ENCODE measurements at regions not wholly inside any gene's neighbourhood (a gene's known extent, or its start where the extent isn't known, plus 50 kb on each side); places are given as distances from the start of the nearest gene placed in this dataset.

- no peak for TF ChIP-seq CTCF (tag by site-specific recombination; IDR thresholded peaks at IDR 0.05)
- TF ChIP-seq ZNF654 (tag by site-specific recombination; IDR thresholded peaks at IDR 0.05; ENCODE audit: low read depth): no peak
- TF ChIP-seq PRDM6 (tag by site-specific recombination; IDR thresholded peaks at IDR 0.05): no peak
- no peak for TF ChIP-seq YY1 (tag by site-specific recombination; IDR thresholded peaks at IDR 0.05)
- TF ChIP-seq ZNF629 (tag by site-specific recombination; IDR thresholded peaks at IDR 0.05): no peak
- no peak for TF ChIP-seq HOXA7 (CRISPR knock-in tag; IDR thresholded peaks at IDR 0.05; ENCODE audit: borderline replicate concordance)
- no peak for TF ChIP-seq ZNF362 (tag by site-specific recombination; IDR thresholded peaks at IDR 0.05)
- TF ChIP-seq ZSCAN16 (tag by site-specific recombination; IDR thresholded peaks at IDR 0.05): no peak
- TF ChIP-seq ZNF274 (IDR thresholded peaks at IDR 0.05; ENCODE audit: low read length): no peak
- no peak for TF ChIP-seq ZNF274 (tag by site-specific recombination; IDR thresholded peaks at IDR 0.05; ENCODE audit: borderline replicate concordance)
- no peak for TF ChIP-seq ZNF488 (tag by site-specific recombination; IDR thresholded peaks at IDR 0.05)
- TF ChIP-seq KLF17 (tag by site-specific recombination; IDR thresholded peaks at IDR 0.05): no peak
Measured at GRCh38 chr11:69584160-69584559, 56.8 kb upstream of the CCND1 start.
